ENCODE measurements at regions not wholly inside any gene's neighbourhood (a gene's known extent, or its start where the extent isn't known, plus 50 kb on each side); places are given as distances from the start of the nearest gene placed in this dataset.

DNA sequence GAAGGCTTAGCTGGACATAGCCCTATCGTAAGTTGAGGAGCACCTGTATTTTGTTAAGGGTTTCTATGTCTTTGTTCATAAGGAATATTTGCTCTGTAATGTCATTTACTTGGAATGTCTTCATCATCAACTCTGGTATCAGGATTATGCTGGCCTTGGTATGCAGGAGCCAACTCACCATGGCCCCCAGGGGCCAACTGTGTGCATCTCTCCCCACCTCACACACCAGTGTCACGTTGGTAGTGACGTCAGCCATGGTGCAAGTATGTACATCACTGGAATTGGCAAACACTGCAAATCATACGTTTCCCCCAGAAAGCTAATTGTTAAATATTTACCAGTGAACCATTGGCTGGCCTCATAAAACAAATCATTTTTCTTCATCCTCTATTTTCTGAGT is 70.8 kb downstream of the YTHDF1 start:
- no peak overlapping the region for H3K4me3 ChIP-seq (ENCODE audit: control insufficient read depth, low read depth, low read length)
- peak; percentile 17 for DNase-seq (ENCODE audit: low read depth)
- TF ChIP-seq, protein P1, sequence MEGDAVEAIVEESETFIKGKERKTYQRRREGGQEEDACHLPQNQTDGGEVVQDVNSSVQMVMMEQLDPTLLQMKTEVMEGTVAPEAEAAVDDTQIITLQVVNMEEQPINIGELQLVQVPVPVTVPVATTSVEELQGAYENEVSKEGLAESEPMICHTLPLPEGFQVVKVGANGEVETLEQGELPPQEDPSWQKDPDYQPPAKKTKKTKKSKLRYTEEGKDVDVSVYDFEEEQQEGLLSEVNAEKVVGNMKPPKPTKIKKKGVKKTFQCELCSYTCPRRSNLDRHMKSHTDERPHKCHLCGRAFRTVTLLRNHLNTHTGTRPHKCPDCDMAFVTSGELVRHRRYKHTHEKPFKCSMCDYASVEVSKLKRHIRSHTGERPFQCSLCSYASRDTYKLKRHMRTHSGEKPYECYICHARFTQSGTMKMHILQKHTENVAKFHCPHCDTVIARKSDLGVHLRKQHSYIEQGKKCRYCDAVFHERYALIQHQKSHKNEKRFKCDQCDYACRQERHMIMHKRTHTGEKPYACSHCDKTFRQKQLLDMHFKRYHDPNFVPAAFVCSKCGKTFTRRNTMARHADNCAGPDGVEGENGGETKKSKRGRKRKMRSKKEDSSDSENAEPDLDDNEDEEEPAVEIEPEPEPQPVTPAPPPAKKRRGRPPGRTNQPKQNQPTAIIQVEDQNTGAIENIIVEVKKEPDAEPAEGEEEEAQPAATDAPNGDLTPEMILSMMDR (conservative IDR thresholded peaks at IDR 0.05; ENCODE audit: control insufficient read depth, insufficient read depth, low read depth, low read length): no peak

DNA sequence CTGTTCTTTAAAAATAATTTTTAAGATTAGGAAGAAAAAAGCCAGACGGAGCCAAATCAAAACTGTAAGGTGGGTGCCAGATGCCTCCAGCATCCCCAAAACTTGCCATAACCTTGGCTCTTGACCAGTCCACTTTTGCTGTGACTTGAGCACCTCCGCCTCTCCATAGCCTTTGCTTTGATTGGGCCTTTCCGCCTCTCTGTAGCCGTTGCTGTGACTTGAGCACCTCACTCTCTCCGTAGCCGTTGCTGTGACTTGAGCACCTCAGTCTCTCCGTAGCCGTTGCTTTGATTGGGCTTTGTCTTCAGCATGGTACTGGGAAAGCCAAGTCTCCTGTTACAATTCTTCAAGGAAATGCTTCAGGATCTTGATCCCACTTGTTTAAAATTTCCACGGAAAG is 73.0 kb downstream of the YTHDF1 start:
- DNase-seq (ENCODE audit: low read depth): no peak
- TF ChIP-seq, protein P1 (conservative IDR thresholded peaks at IDR 0.05; ENCODE audit: control insufficient read depth, insufficient read depth, low read depth, low read length): no peak
- H3K4me3 ChIP-seq (ENCODE audit: control insufficient read depth, low read depth, low read length): no peak overlapping the region

DNA sequence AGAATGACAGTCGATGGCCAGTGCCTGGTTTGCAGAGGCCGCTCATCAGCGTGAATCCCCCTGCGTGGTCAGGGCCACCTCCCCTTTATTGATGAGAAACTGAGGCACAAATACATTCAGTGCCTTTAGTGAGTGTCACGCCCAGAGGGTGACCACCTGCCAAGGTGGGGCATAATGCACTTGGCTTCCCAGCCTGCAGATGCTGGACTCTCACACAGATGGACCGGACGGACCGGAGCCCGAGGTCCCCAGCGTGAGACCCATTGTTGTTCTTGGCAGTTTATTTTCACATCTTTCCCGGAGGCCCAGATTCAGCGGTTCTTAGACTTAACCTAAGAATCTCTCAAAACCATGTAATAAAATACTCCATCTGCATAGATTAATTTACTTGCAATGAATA is 74.4 kb downstream of the YTHDF1 start:
- TF ChIP-seq, protein P1 (conservative IDR thresholded peaks at IDR 0.05; ENCODE audit: control insufficient read depth, insufficient read depth, low read depth, low read length): no peak
- no peak for DNase-seq (ENCODE audit: low read depth)

DNA sequence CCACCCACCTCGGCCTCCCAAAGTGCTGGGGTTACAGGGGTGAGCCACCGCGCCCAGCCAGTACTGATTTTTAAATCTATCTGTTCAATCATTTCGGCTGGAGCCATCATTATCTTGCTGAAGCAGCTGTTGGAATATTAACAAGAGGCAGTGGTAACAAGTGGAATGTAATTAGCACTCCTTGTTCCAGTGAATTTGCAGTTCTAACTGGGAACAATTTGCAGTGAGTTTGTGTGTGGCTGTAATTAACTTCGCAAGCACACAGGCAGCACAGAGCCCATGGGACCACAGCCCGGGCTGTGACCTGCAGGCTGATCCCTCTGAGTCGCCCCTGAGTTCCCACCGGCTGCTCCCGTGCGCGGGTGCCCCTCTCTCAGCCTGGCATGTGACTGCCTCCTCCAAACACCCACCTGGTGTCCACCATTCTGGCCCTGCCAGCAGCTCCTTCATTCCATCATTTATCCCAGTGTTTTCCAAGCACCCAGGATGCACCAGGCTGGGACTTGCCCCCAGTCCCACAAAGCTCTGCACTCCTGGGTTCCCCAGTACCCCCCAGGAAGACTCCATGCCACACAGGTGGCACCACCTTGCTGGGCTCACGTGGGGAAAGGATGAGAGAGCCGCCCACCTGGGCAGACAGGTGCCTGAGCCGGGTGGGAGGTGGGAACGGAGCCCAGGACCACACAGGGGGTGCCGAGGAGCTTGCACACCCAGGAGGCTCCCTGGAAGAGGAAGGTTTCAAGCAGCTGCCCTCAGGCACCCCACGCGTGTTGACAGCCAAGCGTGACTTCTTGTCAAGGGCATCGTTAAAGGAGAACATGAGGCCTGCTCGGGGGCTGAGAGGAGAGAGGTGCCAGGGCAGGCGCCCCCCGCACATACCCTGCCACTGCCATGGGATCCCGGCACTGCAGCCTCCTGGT is 75.2 kb downstream of the YTHDF1 start:
- TF ChIP-seq, protein P1 (conservative IDR thresholded peaks at IDR 0.05; ENCODE audit: control insufficient read depth, insufficient read depth, low read depth, low read length): no peak
- no peak overlapping the region for H3K4me3 ChIP-seq (ENCODE audit: control insufficient read depth, low read depth, low read length)
- no peak for DNase-seq (ENCODE audit: low read depth)

More for the DNA sequence above, 74.4 kb downstream of the YTHDF1 start:
- H3K4me3 ChIP-seq (ENCODE audit: control insufficient read depth, low read depth, low read length): no peak overlapping the region

DNA sequence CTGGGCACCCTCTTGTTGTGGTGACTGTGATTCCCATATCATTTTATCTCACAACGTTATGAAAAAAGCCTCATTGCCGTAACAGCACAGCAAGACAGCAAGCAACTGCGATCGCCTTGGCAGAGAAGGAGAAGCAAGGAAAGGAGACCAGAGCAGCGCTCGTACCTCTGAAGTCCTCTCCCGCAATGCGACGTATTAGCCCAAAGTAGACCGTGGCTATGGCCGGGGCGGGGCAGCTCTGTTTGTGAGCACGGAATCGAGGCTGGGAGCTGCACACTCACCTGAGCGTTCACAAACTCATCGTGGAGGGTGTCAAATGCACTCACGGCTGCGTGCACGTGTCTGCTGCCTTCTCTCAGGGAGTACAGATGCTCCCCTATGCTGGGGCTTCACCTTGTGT is 76.1 kb downstream of the YTHDF1 start:
- H3K4me3 ChIP-seq (ENCODE audit: control insufficient read depth, low read depth, low read length): no peak overlapping the region
- no peak for DNase-seq (ENCODE audit: low read depth)
- TF ChIP-seq, protein P1 (conservative IDR thresholded peaks at IDR 0.05; ENCODE audit: control insufficient read depth, insufficient read depth, low read depth, low read length): no peak

DNA sequence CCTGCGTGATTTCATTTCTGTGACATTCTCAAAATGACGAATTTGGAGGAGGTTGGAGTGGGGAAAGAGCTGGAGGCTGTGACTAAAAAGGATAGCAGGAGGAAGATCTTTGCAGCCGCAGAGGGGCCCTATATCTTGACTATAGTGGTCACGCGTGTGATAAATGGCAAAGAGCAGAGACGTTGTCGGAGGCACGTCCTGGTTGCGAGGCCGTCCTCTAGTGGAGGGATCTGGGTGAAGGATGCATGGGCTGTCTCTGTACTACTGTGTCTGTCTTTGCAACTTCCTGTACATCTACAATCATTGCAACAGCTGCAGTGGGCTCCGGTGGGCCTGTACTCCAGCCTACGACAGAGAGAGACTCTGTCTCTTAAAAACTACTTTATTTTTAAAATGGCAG is 76.6 kb downstream of the YTHDF1 start:
- TF ChIP-seq, protein P1 (conservative IDR thresholded peaks at IDR 0.05; ENCODE audit: control insufficient read depth, insufficient read depth, low read depth, low read length): no peak

More for the DNA sequence above, 76.6 kb downstream of the YTHDF1 start:
- no peak for DNase-seq (ENCODE audit: low read depth)
- H3K4me3 ChIP-seq (ENCODE audit: control insufficient read depth, low read depth, low read length): no peak overlapping the region
